Hematopoietic multipotent progenitor cell treated with erythropoietin and hydrocortisone succinate and interleukin-3 and kit ligand, for 4 days (in vitro differentiated cells): ENCODE measurements at regions not wholly inside any gene's neighbourhood (a gene's known extent, or its start where the extent isn't known, plus 50 kb on each side); places are given as distances from the start of the nearest gene placed in this dataset.
A peak's percentile ranks its signal among the peaks of the same experiment; 100 is the strongest.

ENCODE experiments used
- DNase-seq: peaks from one replicate; pipeline ENCODE4 v3.0.0-alpha.2; 2015

- peak; percentile 14 for DNase-seq
Measured at GRCh38 chr1:191851799-191852595, 306.3 kb upstream of the RGS18 start.

DNA sequence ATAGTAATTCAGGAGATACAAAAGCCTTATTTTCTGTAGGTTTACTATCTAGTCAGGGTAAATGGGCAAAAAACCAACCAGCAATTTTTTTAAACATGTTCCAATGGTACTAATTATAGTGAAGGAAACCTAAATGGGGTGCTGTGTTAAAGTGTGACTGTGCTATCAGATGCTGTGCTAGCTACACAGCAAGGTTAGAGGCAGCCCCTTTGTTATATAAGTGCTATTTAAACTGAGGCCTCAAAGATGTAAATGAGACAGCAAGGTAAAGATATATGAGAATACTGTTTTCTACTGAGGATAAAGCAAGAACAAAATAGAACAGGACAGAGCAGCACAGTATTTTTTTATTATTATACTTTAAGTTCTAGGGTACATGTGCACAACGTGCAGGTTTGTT is 305.4 kb upstream of the RGS18 start:
- DNase-seq: no peak

DNA sequence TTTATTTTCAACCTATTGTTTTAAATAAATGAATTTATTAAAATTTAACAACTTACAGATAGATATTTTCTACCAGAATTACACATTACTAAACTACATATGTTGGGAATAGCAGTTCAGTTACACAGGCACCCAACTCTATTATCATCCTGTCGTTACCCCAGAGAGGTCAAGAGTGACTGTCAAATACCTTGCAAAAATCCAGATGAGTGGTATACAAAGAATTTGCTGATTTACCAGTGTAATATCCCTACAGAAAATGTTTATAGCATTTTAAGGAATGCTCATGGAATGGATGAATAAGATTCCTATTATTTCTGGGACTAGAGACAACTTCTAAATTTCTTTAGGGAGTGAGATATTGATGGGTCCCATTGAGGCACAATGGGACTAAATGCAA is 300.7 kb upstream of the RGS18 start:
- DNase-seq: no peak

DNA sequence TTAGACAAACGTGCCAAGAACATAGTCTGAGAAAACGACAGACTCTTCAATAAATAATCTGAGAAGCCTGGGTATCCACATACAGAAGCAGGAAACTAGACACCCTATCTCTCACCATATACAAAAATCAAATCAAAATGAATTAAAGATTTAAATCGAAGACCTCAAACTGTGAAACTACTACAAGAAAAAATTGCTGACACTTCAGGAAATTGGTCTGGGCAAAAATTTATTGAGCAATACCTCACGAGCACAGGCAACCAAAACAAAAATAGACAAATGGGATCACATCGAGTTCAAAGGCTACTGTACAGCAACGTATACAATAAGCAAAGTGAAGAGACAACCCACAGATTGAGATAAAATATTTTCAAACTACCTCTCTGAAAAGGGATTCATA is 292.8 kb upstream of the RGS18 start:
- DNase-seq: no peak

- DNase-seq: no peak
Measured at GRCh38 chr1:191866155-191866554, 292.1 kb upstream of the RGS18 start.

- DNase-seq: no peak
Measured at GRCh38 chr1:191869790-191870312, 288.4 kb upstream of the RGS18 start.

GRCh38 chr1:191870490-191870889 is 287.8 kb upstream of the RGS18 start:
- no peak for DNase-seq

- no peak for DNase-seq
Measured at GRCh38 chr1:191875994-191876393, 282.3 kb upstream of the RGS18 start.

- no peak for DNase-seq
Measured at GRCh38 chr1:191876631-191877030, 281.6 kb upstream of the RGS18 start.

DNA sequence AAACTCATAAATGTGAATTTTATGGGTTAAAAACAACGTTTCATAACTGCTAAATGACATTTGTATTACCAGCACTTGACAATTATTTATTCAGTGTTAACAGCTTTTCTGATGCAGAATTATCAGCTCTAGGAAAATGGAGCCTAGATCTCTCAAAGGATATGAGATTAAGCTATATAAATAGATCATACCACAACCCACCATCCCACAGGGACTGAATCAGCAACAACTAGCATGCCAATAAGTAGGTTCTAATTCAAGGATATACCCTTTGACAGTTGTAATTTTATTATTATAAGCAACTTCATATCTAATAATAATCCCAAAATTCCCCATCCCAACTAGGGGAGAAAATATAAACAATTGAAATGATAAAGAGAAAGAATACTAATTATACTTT is 275.4 kb upstream of the RGS18 start:
- peak; percentile 6 for DNase-seq

DNA sequence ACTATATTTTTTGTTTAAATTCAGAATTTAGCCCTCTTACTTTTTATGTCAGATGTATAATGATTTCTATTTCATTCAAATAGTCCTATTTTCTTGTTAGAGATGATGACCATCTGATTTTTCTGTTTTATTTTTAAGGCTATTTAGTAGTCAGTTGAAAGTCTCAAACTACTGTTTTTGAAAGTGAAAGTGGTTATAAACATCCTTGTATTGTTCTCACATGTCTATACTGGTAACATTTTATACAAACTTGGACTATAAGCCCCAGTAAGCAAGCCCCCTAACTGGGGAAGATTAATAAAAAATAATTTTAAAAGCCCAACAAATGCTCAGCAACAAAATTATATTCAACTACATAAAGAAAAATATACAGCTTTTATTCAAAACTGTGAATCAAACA is 271.3 kb upstream of the RGS18 start:
- DNase-seq: no peak

DNA sequence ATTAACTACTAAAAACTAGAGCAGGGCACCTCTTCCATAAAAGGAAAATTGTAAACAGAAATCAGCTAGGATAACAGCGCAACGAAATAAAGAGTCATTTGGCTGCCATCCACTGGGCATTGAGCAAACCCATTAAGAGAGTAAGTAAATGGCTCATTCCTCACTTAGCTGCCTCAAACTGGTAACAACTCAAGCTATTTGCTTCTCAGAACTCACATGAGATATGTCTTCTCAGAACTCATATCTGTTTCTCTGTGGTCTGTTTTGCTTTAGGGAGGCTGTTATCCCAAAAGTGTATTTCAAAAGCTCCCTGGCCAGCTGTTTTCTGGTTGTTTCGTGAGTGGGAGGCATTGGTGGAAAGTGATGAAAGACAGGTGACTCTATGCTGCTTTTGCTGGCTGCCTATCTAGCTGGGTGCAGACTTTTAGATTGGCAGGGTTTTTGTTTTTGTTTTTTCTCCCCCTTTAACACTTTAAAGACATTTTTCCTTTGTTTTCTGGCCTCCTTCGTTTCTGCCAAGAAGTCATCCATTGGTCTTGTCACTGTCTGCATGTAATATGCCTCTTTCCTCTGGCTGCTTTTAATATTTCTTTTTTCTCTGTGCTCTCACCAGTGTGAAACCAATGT is 269.2 kb upstream of the RGS18 start:
- peak; percentile 73 for DNase-seq

- DNase-seq: no peak
Measured at GRCh38 chr1:191889623-191890003, 268.6 kb upstream of the RGS18 start.

DNA sequence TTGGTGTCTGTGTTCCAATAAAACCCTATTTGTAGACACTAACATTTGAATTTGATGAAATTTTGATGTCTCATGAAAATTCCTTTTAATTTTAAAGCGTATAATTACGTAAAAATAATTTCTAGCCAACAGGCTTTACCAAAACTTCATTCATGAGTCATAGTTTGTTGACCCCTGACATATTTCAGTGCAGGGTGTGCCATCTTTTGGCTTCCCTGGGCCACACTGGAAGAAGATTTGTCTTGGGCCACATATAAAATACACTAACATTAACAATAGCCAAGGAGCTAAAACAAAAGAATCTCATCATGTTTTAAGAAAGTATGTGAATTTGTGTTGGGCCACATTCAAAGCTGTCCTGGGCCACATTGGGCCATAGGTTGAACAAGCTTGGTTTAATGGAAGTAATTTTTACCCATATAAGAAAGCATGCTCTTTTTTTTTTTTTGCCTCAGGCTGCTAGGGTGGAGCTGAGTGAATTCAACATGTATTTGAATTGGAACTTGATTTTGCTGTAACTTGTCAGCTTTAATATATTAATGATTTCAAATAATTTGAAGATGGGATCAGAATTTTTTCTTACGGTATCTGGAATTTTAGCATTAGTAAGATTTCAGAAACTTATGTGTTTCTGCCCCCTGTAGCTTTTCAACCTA is 267.7 kb upstream of the RGS18 start:
- DNase-seq: no peak

DNA sequence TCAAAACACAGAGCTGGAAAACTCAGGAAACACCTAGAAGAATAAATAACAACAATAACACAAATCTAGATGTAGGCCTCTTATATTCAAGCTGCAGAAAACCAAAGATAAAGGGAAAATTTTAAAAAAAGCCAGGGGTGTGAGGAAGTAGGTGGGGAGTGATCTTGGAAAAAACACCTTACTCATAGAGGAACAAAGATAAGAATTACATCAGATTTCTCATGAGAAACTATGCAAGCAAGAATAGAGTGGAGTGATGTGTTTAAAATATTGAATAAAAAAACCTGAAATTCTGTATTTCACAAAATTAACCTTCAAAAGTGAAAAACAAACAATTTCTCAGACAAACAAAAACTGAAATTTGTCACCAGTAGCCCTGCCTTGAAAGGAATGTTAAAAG is 265.5 kb upstream of the RGS18 start:
- DNase-seq: peak; percentile 6

- no peak for DNase-seq
Measured at GRCh38 chr1:191895049-191895448, 263.2 kb upstream of the RGS18 start.

DNA sequence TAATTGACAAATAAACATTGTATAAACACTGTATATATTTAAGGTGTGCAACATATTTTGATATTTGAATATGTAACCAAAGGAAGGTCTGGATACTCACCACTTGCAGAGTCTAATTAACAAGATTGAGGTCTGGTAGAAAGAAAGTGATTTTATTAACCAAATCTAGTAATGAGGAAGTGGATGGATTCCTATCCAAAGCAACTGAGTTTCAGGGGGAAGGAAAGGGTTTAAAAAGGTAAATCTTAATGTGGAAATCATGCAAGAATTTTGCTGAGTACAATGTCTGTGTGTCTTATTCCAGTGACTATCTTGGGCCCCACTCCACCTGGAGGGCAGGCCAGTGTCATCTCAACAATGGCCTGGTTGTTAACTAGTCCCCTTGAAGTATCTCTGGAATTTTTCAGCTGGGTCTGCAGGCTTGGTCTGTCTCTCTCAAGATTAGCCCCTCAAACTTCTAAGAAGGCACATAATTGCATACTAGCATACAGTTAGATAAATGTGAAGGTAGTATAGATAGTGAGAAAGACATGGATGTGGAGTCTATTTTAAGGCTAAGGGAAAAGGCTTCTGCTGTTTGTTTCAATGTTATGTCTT is 262.7 kb upstream of the RGS18 start:
- no peak for DNase-seq

DNA sequence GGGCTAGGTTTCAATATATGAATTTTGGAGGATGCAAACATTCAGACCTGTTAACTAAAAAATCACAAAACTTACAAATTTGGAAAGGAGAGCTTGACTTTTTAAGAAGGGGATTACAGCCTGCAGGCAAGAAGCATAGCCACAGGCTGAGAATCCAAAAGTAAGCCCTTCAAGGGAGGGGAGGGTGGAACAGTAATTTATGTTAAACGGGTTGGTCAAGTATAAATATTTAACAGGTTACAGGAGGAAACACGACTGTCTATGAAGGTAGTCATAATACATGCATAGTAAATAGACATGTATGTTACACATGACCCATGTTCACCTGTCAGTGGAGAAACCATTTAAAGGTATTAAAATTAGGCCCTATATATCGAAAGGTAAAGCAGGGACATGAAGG is 261.1 kb upstream of the RGS18 start:
- DNase-seq: no peak

DNA sequence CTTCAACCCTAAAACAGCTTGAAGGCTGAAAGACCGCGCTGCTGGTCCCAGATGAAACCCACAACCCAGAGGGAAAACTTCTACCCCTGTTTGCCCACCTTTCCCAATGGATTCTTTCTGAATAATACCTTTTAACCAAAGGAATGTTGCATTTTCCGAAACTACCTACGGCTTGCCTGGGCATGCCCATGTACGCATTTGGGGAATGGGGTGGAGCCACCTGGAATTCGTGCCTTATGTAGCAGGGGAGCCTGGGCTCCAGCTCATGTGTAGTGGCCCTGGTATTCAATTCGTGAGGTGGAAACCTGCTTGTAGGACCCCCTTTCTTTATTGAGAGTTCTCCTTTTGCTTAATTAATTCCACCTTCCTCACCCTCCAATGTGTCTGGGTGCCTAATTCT is 256.6 kb upstream of the RGS18 start:
- DNase-seq: no peak

DNA sequence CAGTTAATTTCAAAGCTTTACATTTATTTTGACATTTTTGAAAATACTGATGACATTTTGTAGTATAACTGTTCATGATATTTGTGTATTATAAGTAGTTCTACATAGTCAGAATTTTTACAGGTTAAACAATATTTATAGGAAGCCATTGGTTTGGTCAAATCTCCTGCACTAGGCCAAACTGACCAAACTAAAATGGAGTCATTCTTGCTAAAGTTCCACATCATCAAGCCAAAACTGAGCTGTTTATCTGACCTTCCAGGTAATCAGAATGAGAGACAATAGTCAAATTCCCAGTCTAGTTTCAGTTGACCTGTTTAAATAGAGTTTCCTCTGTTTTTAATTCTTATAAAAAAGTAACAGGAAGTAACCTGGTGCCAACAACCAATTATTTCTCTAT is 253.3 kb upstream of the RGS18 start:
- no peak for DNase-seq

DNA sequence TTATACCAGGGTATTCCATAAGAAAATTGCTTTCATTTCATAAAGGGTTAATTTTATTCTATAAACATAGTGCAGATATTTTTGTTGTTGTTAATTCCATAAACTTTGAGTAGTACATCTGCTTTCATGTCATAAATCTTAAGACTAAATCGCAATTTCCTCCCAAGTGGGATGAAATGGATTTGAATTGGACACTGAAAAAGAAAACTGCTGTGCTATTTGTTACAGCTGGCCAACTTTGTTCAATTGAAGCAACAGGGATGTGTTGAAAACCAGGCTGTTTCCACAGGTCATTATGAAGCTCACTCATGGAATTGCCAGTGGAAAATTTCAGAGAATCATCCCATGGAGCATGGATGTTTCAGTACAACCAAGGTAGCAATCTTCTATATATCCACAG is 252.5 kb upstream of the RGS18 start:
- DNase-seq: no peak

GRCh38 chr1:191907121-191907520 is 251.1 kb upstream of the RGS18 start:
- DNase-seq: no peak

- DNase-seq: no peak
Measured at GRCh38 chr1:191910245-191910644, 248.0 kb upstream of the RGS18 start.

GRCh38 chr1:191912517-191912916 is 245.7 kb upstream of the RGS18 start:
- no peak for DNase-seq
